Prostate gland (tissue), 2 donors: ENCODE measurements at regions not wholly inside any gene's neighbourhood (a gene's known extent, or its start where the extent isn't known, plus 50 kb on each side); places are given as distances from the start of the nearest gene placed in this dataset.

ENCODE experiments used
- DNase-seq: peaks from one replicate; pipeline ENCODE4 v3.0.0-alpha.2; 2019; ENCODE audit warnings: low spot score
- H3K27ac ChIP-seq, 2 donors: fragments of 200-600 bp; sonication (generic); 2 replicates each; pipeline ENCODE4 v1.5.1; 2017 to 2019
- H3K27me3 ChIP-seq: fragments of 200-600 bp; sonication (generic); replicated peaks from 2 replicates; pipeline ENCODE4 v1.5.1; 2019; ENCODE audit not compliant: insufficient read depth
- H3K36me3 ChIP-seq, 2 donors: fragments of 200-600 bp; sonication (generic); 1 replicate in 1 of 2; 2 replicates in 1 of 2; pipeline versions ENCODE4 v1.5.1 to v1.8.1; 2017 to 2019
- H3K4me1 ChIP-seq: fragments of 200-600 bp; sonication (generic); replicated peaks from 2 replicates; pipeline ENCODE4 v1.5.1; 2019
- H3K4me3 ChIP-seq, 2 donors: fragments of 200-600 bp; sonication (generic); 2 replicates each; pipeline ENCODE4 v1.5.1; 2017 to 2019
- H3K9me3 ChIP-seq: fragments of 200-600 bp; sonication (generic); 2 replicates; pipeline ENCODE4 v1.5.1; 2017
- POLR2A ChIP-seq: fragments of 450-650 bp; IDR thresholded peaks from one replicate; pipeline ENCODE4 v1.6.1; 2016; ENCODE audit warnings: antibody characterized with exemption, mild to moderate bottlenecking
- POLR2AphosphoS5 ChIP-seq: sonication (generic); formaldehyde crosslinking; IDR thresholded peaks from one replicate; pipeline ENCODE4 v1.6.1; 2017; ENCODE audit warnings: antibody characterized with exemption
- WGBS: methylation state at CpG from one replicate; pipeline ENCODE4 v1.1.5; 2018; 5-methylcytosine and 5-hydroxymethylcytosine counted together
- intact Hi-C: fragments of 100-400 bp; cut with DNase I; formaldehyde crosslinking; loops from one replicate; pipeline ENCODE4 v1.14.2; 2022
- TF ChIP-seq, protein P1 (sequence below), 4 experiments: fragments of 200-600 bp in 2 of 4; fragments of 450-650 bp in 2 of 4; sonication (generic) in 2 of 4; IDR thresholded peaks; 1 replicate in 3 of 4; 2 replicates in 1 of 4; pipeline ENCODE4 v1.5.1; 2016 to 2019; ENCODE audit warnings: antibody characterized with exemption in 4 of 4, mild to moderate bottlenecking in 2 of 4, moderate library complexity in 2 of 4

DNA sequence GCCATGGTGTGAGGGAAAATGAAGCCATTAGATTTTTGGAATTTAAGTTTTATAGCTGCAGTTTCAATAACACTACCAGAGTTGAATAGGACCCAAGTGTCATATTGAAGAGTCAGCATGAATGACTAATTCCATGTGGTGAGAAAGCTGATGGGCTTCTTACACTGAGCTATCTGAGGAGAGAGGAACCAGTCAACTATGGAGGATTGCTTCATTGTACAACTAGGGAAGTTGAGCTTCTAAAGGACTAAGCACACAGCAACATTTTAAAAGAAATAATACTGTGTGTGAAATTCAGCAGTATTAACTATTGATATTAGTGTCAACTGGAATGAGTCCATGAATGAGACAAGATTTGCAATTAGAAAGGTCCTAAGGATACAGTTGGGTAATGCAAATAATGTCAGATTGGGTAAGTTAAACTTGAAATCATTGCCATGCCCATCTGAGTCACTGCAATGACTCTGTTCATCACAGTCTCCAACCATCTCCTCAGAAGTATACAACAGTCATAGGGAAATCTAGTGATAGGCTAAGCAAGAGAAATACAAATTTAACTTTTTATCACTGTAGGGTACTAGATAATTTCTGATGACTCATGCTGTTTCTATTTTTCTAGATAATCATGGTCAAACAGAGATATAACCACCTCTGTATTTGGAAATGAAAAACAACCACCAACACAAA is 394.2 kb downstream of the FSCB start:
- Histone ChIP-seq H3K27ac (no peak overlapping the region), H3K4me3 (no peak overlapping the region), H3K4me1 (no peaks in the 10 kb centered on the region), H3K27me3 (no peaks in the 10 kb centered on the region), H3K36me3 (no peaks in the 10 kb centered on the region), H3K9me3 (no peaks in the 10 kb centered on the region)
- intact Hi-C loops, result no loop called here
- no peak for DNase-seq
- TF ChIP-seq POLR2A (no peak), POLR2AphosphoS5 (no peak)
- TF ChIP-seq, protein P1, sequence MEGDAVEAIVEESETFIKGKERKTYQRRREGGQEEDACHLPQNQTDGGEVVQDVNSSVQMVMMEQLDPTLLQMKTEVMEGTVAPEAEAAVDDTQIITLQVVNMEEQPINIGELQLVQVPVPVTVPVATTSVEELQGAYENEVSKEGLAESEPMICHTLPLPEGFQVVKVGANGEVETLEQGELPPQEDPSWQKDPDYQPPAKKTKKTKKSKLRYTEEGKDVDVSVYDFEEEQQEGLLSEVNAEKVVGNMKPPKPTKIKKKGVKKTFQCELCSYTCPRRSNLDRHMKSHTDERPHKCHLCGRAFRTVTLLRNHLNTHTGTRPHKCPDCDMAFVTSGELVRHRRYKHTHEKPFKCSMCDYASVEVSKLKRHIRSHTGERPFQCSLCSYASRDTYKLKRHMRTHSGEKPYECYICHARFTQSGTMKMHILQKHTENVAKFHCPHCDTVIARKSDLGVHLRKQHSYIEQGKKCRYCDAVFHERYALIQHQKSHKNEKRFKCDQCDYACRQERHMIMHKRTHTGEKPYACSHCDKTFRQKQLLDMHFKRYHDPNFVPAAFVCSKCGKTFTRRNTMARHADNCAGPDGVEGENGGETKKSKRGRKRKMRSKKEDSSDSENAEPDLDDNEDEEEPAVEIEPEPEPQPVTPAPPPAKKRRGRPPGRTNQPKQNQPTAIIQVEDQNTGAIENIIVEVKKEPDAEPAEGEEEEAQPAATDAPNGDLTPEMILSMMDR (IDR thresholded peaks at IDR 0.05), result no peak

DNA sequence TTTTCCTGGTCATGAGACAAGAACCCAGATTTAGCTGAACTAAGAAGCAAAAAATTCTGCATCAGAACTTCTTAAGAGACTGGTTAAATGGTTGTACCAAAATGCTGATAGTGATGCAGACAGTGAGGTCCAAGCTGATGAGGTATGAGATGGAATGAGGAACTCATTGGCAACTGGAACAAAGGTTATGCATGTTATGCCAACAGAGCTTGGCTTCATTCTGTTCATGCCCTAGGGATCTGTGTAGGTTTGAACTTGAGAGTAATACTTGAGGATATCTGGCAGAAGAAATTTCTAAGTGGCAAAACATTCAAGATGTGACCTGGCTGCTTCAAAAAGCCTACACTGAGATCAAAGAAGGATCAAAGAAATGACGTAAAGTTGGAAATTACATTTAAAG is 398.0 kb downstream of the FSCB start:
- Histone ChIP-seq H3K36me3 (no peaks in the 10 kb centered on the region), H3K27me3 (no peaks in the 10 kb centered on the region), H3K9me3 (no peaks in the 10 kb centered on the region), H3K4me3 (no peak overlapping the region), H3K4me1 (no peaks in the 10 kb centered on the region), H3K27ac (no peak overlapping the region)
- no peak for DNase-seq
- 97% methylated on average over 1 of the region's 1 CpG for WGBS
- intact Hi-C loops, result no loop called here
- TF ChIP-seq, protein P1 (IDR thresholded peaks at IDR 0.05), result no peak
- TF ChIP-seq POLR2A (no peak), POLR2AphosphoS5 (no peak)

DNA sequence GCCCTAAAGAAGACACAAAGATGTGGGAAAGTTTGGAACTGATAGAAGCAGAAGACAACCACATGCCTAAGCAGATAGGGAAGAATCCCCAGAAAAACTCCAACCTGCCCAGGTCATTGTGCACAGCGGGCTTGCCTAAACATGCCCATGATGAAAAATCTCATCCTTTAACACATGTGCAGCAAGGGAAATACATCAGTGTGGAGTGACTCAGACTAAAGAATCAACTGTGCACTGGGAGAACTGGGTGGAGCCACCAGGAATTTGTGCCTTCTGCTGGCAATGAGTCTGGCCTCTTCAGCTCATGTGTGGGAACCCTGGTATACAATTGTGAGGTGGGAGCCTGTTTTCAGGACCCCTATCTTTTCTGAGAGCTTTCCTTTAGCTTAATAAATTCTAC is 398.5 kb downstream of the FSCB start:
- H3K4me3 ChIP-seq, result no peak overlapping the region
- H3K36me3 ChIP-seq, result no peaks in the 10 kb centered on the region
- TF ChIP-seq POLR2AphosphoS5 (no peak), POLR2A (no peak)
- TF ChIP-seq, protein P1 (IDR thresholded peaks at IDR 0.05), result no peak
- intact Hi-C loops, result no loop called here
- no peaks in the 10 kb centered on the region for H3K27me3 ChIP-seq
- DNase-seq, result no peak
- WGBS, result 100% methylated on average over 1 of the region's 1 CpG
- H3K4me1 ChIP-seq, result no peaks in the 10 kb centered on the region
- no peak overlapping the region for H3K27ac ChIP-seq
- H3K9me3 ChIP-seq, result no peaks in the 10 kb centered on the region

DNA sequence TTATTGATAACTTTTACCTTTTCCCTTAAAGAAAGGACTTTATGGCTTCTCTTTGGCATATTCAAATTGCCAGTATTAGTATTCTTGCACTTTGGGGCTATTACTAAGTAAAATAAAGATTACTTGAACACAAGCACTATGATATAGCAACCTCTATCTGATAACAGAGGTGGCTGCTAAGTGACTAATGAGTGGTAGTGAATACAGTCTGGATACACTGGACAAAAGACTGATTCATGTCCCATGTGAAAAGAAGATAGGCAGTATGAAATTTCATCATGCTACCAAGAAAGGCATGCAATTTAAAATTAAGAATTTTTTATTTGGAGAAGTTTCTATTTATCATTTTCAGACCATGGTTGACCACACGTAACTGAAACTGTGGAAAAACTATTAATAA is 399.9 kb downstream of the FSCB start:
- Histone ChIP-seq H3K9me3 (no peaks in the 10 kb centered on the region), H3K27me3 (no peaks in the 10 kb centered on the region), H3K27ac (no peak overlapping the region), H3K4me3 (no peak overlapping the region), H3K4me1 (no peaks in the 10 kb centered on the region), H3K36me3 (no peaks in the 10 kb centered on the region)
- no peak for TF ChIP-seq POLR2AphosphoS5
- DNase-seq, result no peak
- 90% methylated on average over 1 of the region's 1 CpG for WGBS
- intact Hi-C loops, result no loop called here

DNA sequence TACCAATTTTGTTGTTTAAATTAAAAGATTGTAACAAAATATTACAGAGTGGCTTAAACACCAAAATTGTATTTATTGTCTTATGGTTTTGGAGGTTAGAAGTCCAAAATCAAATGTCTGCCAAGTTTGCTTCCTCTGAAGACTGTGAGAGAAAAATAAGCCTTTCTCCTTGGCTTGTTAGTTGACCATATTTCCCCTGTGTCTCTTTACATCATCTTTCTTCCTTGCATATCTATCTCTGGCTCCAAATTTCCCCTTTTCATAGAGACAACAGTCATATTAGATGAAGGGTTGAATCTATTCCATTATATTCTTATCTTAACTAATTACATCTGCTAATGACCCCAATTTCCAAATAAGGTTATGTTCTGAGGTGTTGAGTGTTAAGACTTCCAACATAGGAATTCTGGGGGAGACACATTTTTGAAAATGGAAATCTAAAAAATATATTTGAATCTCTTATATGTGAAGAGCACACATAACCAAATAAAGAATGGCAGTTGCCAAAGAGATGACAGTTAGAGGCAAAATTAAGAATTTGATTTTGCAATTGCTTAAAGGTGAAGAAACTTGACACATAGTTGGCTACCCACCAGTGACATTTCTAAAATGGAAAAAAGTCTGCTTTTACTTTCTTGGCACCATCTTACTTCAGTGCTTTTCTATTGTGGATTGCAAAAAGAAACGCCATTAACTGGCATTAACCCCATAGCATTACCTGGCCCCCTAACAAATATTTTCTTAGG is 407.2 kb downstream of the FSCB start:
- 84% methylated on average over 1 of the region's 1 CpG for WGBS
- no peak for TF ChIP-seq POLR2AphosphoS5
- TF ChIP-seq, protein P1 (IDR thresholded peaks at IDR 0.05), result no peak
- no peak for TF ChIP-seq POLR2A
- Histone ChIP-seq H3K27ac (no peak overlapping the region), H3K9me3 (no peaks in the 10 kb centered on the region), H3K27me3 (no peaks in the 10 kb centered on the region), H3K4me1 (no peaks in the 10 kb centered on the region), H3K36me3 (no peaks in the 10 kb centered on the region), H3K4me3 (no peak overlapping the region)
- intact Hi-C loops, result no loop called here
- no peak for DNase-seq
